ENCODE measurements at regions not wholly inside any gene's neighbourhood (a gene's known extent, or its start where the extent isn't known, plus 50 kb on each side); places are given as distances from the start of the nearest gene placed in this dataset.

DNA sequence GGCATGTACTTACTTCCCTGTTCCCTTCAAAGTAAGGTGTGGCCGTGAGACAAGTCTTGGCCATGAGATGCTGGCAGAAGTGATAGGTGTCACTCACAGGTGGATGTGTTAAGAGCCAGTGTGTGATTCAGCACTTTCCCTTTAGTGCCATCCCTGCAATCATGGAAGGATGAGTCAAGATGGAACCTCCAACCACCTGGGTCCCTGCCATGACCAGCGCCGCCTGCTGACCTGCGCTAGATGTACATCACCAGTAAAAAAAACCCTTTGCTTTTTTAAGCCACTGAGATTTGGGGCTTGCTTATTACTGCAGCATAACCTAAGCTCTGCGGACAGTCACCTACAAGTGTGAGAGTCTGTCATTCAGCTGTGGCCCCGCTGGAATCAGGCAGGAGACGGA lies 71.7 kb downstream of the TOMM20 start:
- Histone ChIP-seq H4K20me1 (ENCODE audit: insufficient read depth, low read length) (no peaks in the 10 kb centered on the region), H3K27me3 (ENCODE audit: control insufficient read depth in 1 of 2, insufficient read depth in 2 of 2, low read length in 2 of 2) (no peaks in the 10 kb centered on the region), H3K4me1 (ENCODE audit: insufficient read depth, low read length) (peaks cover 28% of the 10 kb centered on the region), H3K27ac (ENCODE audit: extremely low read length, insufficient read depth, low read length) (no peak overlapping the region), H2AFZ (ENCODE audit: low read length) (no peak overlapping the region), H3K9ac (ENCODE audit: insufficient read depth, low read depth, low read length) (no peak overlapping the region), H3K79me2 (ENCODE audit: insufficient read depth, low read length) (no peaks in the 10 kb centered on the region), H3K9me3 (ENCODE audit: low read length) (no peaks in the 10 kb centered on the region), H3K4me3 (replicated peaks in 1 of 3; ENCODE audit: insufficient read depth in 1 of 3, low read depth in 2 of 3, low read length in 3 of 3) (no peak overlapping the region), H3K4me2 (ENCODE audit: low read depth, low read length) (no peak overlapping the region), H3K36me3 (replicated peaks in 1 of 2; ENCODE audit: control insufficient read depth in 1 of 2, insufficient read depth in 2 of 2, low read length in 2 of 2) (no peaks in the 10 kb centered on the region)
- 100% methylated on average over 7 of the region's 7 CpGs for WGBS (ENCODE audit: low lambda C conversion rate)
- intact Hi-C loops (cut with micrococcal nuclease; ENCODE audit: unreplicated experiment) = no loop called here
- POLR2A ChIA-PET = interaction anchor here (0.8 to 2.4 kb wide), 8 partner anchors 13 to 99 kb away, joined by 3 to 5 read pairs (median 4); no protein-coding TSS in a partner anchor
- ATAC-seq (no peak), DNase-seq (ENCODE audit: low spot score) (no peak), FAIRE-seq (no peak)
- CTCF ChIA-PET (ENCODE audit: low intra/inter-chr PET ratio, low total read pairs) = no interaction called here
- in situ Hi-C loops (cut with HindIII; ENCODE audit: extremely low pct_ligation_motif_present, low pct_unique_long_range_greater_than_20kb) = no loop called here
- no TSS peak for BruUV-seq (replicated peaks)
- TF ChIP-seq FOXO1 (CRISPR knock-in tag; IDR thresholded peaks at IDR 0.05) = no peak
- TF ChIP-seq, protein P1, sequence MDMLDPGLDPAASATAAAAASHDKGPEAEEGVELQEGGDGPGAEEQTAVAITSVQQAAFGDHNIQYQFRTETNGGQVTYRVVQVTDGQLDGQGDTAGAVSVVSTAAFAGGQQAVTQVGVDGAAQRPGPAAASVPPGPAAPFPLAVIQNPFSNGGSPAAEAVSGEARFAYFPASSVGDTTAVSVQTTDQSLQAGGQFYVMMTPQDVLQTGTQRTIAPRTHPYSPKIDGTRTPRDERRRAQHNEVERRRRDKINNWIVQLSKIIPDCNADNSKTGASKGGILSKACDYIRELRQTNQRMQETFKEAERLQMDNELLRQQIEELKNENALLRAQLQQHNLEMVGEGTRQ (IDR thresholded peaks at IDR 0.05; ENCODE audit: low read depth, low read length) = no peak
- TF ChIP-seq, protein P1 (CRISPR knock-in tag; IDR thresholded peaks at IDR 0.05; ENCODE audit: borderline replicate concordance) = no peak
- peak; percentile 42 for TF ChIP-seq STAG1 (CRISPR knock-in tag; IDR thresholded peaks at IDR 0.05)
- no peak for TF ChIP-seq ZNF878 (CRISPR knock-in tag; IDR thresholded peaks at IDR 0.05)
- 0 out of 2 replicates have a peak, but pooled peaks have one; percentile 30 for TF ChIP-seq RBFOX2 (IDR thresholded peaks at IDR 0.05; ENCODE audit: low read depth, low read length)
- TF ChIP-seq CHCHD3 (CRISPR knock-in tag; IDR thresholded peaks at IDR 0.05) = no peak
- TF ChIP-seq, protein P2, sequence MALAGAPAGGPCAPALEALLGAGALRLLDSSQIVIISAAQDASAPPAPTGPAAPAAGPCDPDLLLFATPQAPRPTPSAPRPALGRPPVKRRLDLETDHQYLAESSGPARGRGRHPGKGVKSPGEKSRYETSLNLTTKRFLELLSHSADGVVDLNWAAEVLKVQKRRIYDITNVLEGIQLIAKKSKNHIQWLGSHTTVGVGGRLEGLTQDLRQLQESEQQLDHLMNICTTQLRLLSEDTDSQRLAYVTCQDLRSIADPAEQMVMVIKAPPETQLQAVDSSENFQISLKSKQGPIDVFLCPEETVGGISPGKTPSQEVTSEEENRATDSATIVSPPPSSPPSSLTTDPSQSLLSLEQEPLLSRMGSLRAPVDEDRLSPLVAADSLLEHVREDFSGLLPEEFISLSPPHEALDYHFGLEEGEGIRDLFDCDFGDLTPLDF (CRISPR knock-in tag; IDR thresholded peaks at IDR 0.05) = no peak
- TF ChIP-seq SP1 (IDR thresholded peaks at IDR 0.05) = no peak
- no peak for TF ChIP-seq SP1 (CRISPR knock-in tag; IDR thresholded peaks at IDR 0.05)
- TF ChIP-seq, protein P3, sequence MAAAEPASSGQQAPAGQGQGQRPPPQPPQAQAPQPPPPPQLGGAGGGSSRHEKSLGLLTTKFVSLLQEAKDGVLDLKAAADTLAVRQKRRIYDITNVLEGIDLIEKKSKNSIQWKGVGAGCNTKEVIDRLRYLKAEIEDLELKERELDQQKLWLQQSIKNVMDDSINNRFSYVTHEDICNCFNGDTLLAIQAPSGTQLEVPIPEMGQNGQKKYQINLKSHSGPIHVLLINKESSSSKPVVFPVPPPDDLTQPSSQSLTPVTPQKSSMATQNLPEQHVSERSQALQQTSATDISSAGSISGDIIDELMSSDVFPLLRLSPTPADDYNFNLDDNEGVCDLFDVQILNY (CRISPR knock-in tag; conservative IDR thresholded peaks at IDR 0.05) = no peak
- TF ChIP-seq ZNF619 (CRISPR knock-in tag; IDR thresholded peaks at IDR 0.05) = no peak
- 0 out of 2 replicates have a peak, but pooled peaks have one; percentile 39 for TF ChIP-seq ZNF713 (CRISPR knock-in tag; IDR thresholded peaks at IDR 0.05)
- TF ChIP-seq, protein P4, sequence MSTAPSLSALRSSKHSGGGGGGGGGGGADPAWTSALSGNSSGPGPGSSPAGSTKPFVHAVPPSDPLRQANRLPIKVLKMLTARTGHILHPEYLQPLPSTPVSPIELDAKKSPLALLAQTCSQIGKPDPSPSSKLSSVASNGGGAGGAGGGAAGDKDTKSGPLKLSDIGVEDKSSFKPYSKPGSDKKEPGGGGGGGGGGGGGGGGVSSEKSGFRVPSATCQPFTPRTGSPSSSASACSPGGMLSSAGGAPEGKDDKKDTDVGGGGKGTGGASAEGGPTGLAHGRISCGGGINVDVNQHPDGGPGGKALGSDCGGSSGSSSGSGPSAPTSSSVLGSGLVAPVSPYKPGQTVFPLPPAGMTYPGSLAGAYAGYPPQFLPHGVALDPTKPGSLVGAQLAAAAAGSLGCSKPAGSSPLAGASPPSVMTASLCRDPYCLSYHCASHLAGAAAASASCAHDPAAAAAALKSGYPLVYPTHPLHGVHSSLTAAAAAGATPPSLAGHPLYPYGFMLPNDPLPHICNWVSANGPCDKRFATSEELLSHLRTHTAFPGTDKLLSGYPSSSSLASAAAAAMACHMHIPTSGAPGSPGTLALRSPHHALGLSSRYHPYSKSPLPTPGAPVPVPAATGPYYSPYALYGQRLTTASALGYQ (CRISPR knock-in tag; IDR thresholded peaks at IDR 0.05) = no peak
- peak; percentile 24; the same call in 1 of the 2 replicates for TF ChIP-seq SMC3 (IDR thresholded peaks at IDR 0.05; ENCODE audit: low read length)
- TF ChIP-seq, protein P5, sequence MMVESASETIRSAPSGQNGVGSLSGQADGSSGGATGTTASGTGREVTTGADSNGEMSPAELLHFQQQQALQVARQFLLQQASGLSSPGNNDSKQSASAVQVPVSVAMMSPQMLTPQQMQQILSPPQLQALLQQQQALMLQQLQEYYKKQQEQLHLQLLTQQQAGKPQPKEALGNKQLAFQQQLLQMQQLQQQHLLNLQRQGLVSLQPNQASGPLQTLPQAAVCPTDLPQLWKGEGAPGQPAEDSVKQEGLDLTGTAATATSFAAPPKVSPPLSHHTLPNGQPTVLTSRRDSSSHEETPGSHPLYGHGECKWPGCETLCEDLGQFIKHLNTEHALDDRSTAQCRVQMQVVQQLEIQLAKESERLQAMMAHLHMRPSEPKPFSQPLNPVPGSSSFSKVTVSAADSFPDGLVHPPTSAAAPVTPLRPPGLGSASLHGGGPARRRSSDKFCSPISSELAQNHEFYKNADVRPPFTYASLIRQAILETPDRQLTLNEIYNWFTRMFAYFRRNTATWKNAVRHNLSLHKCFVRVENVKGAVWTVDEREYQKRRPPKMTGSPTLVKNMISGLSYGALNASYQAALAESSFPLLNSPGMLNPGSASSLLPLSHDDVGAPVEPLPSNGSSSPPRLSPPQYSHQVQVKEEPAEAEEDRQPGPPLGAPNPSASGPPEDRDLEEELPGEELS (CRISPR knock-in tag; IDR thresholded peaks at IDR 0.05) = no peak
- no peak for TF ChIP-seq PPARG (CRISPR knock-in tag; conservative IDR thresholded peaks at IDR 0.05)
- no peak for TF ChIP-seq BORCS8-MEF2B (CRISPR knock-in tag; IDR thresholded peaks at IDR 0.05)
- TF ChIP-seq RARA (CRISPR knock-in tag; IDR thresholded peaks at IDR 0.05) = no peak
- TF ChIP-seq SOX5 (CRISPR knock-in tag; IDR thresholded peaks at IDR 0.05; ENCODE audit: borderline replicate concordance) = no peak
